CD4-positive, alpha-beta T cell (primary cell): ENCODE measurements at regions not wholly inside any gene's neighbourhood (a gene's known extent, or its start where the extent isn't known, plus 50 kb on each side); places are given as distances from the start of the nearest gene placed in this dataset.
A peak's percentile ranks its signal among the peaks of the same experiment; 100 is the strongest.

Experiments
- ATAC-seq: fragments of 200-7000 bp; cut with Tn5 transposase; one replicate; pipeline ENCODE4 v1.10.0; 2022; ENCODE audit warnings: mild to moderate bottlenecking; ENCODE audit not compliant: poor library complexity
- CTCF ChIA-PET: fragments of 350-600 bp; sonication (Branson Sonifier 250); formaldehyde crosslinking; loops from one replicate; lab custom pipeline; 2021; ENCODE audit warnings: antibody characterized with exemption, inconsistent platforms; lab: Charles Lee
- POLR2A ChIA-PET: fragments of 350-600 bp; sonication (Branson Sonifier 250); formaldehyde crosslinking; loops from one replicate; lab custom pipeline; 2021; ENCODE audit warnings: antibody characterized with exemption, inconsistent platforms; lab: Charles Lee
- DNase-seq, 14 experiments: peaks; one replicate each; pipeline ENCODE4 v3.0.0-alpha.2; 2013 to 2020; ENCODE audit warnings: mixed read lengths in 2 of 14
- H3K27ac ChIP-seq, 2 donors: one replicate each; pipeline versions ENCODE4 v1.5.1 to v1.7.0; 2013; ENCODE audit warnings: low read length in 2 of 2, low read depth in 1 of 2, mild to moderate bottlenecking in 1 of 2
- H3K27me3 ChIP-seq, 2 experiments: 1 replicate in 1 of 2; 2 replicates in 1 of 2; pipeline versions ENCODE4 v1.6.1 to v1.7.0; 2013; ENCODE audit warnings: low read length in 2 of 2, control low read depth in 1 of 2, mild to moderate bottlenecking in 1 of 2, moderate library complexity in 1 of 2; ENCODE audit not compliant: insufficient read depth in 2 of 2, control insufficient read depth in 1 of 2
- H3K36me3 ChIP-seq: one replicate; pipeline ENCODE4 v1.6.1; 2013; ENCODE audit warnings: low read length, control low read depth; ENCODE audit not compliant: insufficient read depth
- H3K4me1 ChIP-seq: one replicate; pipeline ENCODE4 v1.6.1; 2013; ENCODE audit warnings: low read length, control low read depth; ENCODE audit not compliant: insufficient read depth
- H3K4me3 ChIP-seq: one replicate; pipeline ENCODE4 v1.5.1; 2013; ENCODE audit warnings: mild to moderate bottlenecking, low read length, moderate library complexity
- H3K9me3 ChIP-seq, 2 experiments: 1 replicate in 1 of 2; 2 replicates in 1 of 2; pipeline versions ENCODE4 v1.6.1 to v1.7.0; 2013; ENCODE audit warnings: low read length in 2 of 2, mild to moderate bottlenecking in 2 of 2, control low read depth in 1 of 2, moderate library complexity in 1 of 2; ENCODE audit not compliant: control insufficient read depth in 1 of 2, insufficient read depth in 1 of 2
- H3K27ac Mint-ChIP-seq: one replicate; pipeline ENCODE4 v1.8.0; 2020; ENCODE audit warnings: mixed read lengths
- H3K27me3 Mint-ChIP-seq: one replicate; pipeline ENCODE4 v1.8.0; 2021; ENCODE audit warnings: mixed read lengths
- H3K36me3 Mint-ChIP-seq: one replicate; pipeline ENCODE4 v1.8.0; 2021; ENCODE audit warnings: low read depth, mixed read lengths
- H3K4me1 Mint-ChIP-seq: one replicate; pipeline ENCODE4 v1.8.0; 2021; ENCODE audit warnings: low read depth, mixed read lengths
- H3K4me3 Mint-ChIP-seq: one replicate; pipeline ENCODE4 v1.8.0; 2020; ENCODE audit warnings: mild to moderate bottlenecking, mixed read lengths
- H3K9me3 Mint-ChIP-seq: one replicate; pipeline ENCODE4 v1.8.0; 2020; ENCODE audit warnings: mixed read lengths
- CTCF ChIP-seq: fragments of 200-600 bp; IDR thresholded peaks from one replicate; pipeline ENCODE4 v1.8.0; 2022; ENCODE audit warnings: antibody characterized with exemption, mild to moderate bottlenecking
- intact Hi-C, 2 experiments: fragments of 100-400 bp; cut with DNase I in 1 of 2; cut with micrococcal nuclease in 1 of 2; formaldehyde crosslinking; loops; one replicate each; pipeline versions ENCODE4 v1.15.1 to v1.9.0; 2023 to 2025; cut with DNase I, micrococcal nuclease

GRCh38 chr10:3511483-3511882 is 273.5 kb downstream of the KLF6 start:
- H3K27ac Mint-ChIP-seq = no peak overlapping the region
- Histone ChIP-seq H3K27me3 (no peaks in the 10 kb centered on the region), H3K9me3 (no peaks in the 10 kb centered on the region), H3K4me1 (peaks cover 5% of the 10 kb centered on the region), H3K36me3 (no peaks in the 10 kb centered on the region), H3K4me3 (no peak overlapping the region), H3K27ac (no peak overlapping the region)
- no peak for DNase-seq
- H3K27me3 Mint-ChIP-seq = no peaks in the 10 kb centered on the region
- CTCF ChIA-PET = no interaction called here
- H3K4me3 Mint-ChIP-seq = no peak overlapping the region
- POLR2A ChIA-PET = no interaction called here
- H3K9me3 Mint-ChIP-seq = no peaks in the 10 kb centered on the region
- no peaks in the 10 kb centered on the region for H3K36me3 Mint-ChIP-seq
- TF ChIP-seq CTCF = no peak
- intact Hi-C loops = no loop called here
- H3K4me1 Mint-ChIP-seq = no peaks in the 10 kb centered on the region
- no peak for ATAC-seq

- peak in 1 of 14 experiments; percentile 8 for DNase-seq
Observed at GRCh38 chr10:3510741-3511140, 274.3 kb downstream of the KLF6 start.

GRCh38 chr10:3509355-3509754 is 275.7 kb downstream of the KLF6 start:
- H3K4me1 ChIP-seq = no peaks in the 10 kb centered on the region
- H3K9me3 ChIP-seq = no peaks in the 10 kb centered on the region
- no peak overlapping the region for H3K27ac Mint-ChIP-seq
- ATAC-seq (no peak), DNase-seq (no peak)
- no peaks in the 10 kb centered on the region for H3K27me3 ChIP-seq
- ChIA-PET CTCF (no interaction called here), POLR2A (no interaction called here)
- intact Hi-C loops = no loop called here
- no peak overlapping the region for H3K27ac ChIP-seq
- H3K4me3 Mint-ChIP-seq = no peak overlapping the region
- no peak overlapping the region for H3K4me3 ChIP-seq
- H3K36me3 ChIP-seq = no peaks in the 10 kb centered on the region
- TF ChIP-seq CTCF = no peak
- no peaks in the 10 kb centered on the region for H3K27me3 Mint-ChIP-seq
- H3K36me3 Mint-ChIP-seq = no peaks in the 10 kb centered on the region
- no peaks in the 10 kb centered on the region for H3K9me3 Mint-ChIP-seq
- H3K4me1 Mint-ChIP-seq = no peaks in the 10 kb centered on the region

More at GRCh38 chr10:3510741-3511140, 274.3 kb downstream of the KLF6 start:
- H3K4me1 Mint-ChIP-seq = no peaks in the 10 kb centered on the region
- ChIA-PET POLR2A (no interaction called here), CTCF (no interaction called here)
- Histone ChIP-seq H3K9me3 (no peaks in the 10 kb centered on the region), H3K4me1 (no peaks in the 10 kb centered on the region), H3K27ac (no peak overlapping the region), H3K4me3 (no peak overlapping the region), H3K36me3 (no peaks in the 10 kb centered on the region), H3K27me3 (no peaks in the 10 kb centered on the region)
- no peak for ATAC-seq
- no peak for TF ChIP-seq CTCF
- no peak overlapping the region for H3K27ac Mint-ChIP-seq
- H3K27me3 Mint-ChIP-seq = no peaks in the 10 kb centered on the region
- no peaks in the 10 kb centered on the region for H3K9me3 Mint-ChIP-seq
- intact Hi-C loops = no loop called here
- no peaks in the 10 kb centered on the region for H3K36me3 Mint-ChIP-seq
- no peak overlapping the region for H3K4me3 Mint-ChIP-seq
